SK-N-SH (cell line): ENCODE measurements at regions not wholly inside any gene's neighbourhood (a gene's known extent, or its start where the extent isn't known, plus 50 kb on each side); places are given as distances from the start of the nearest gene placed in this dataset.

Experiments
- CTCF ChIP-seq: fragments of 200-600 bp; sonication (generic); IDR thresholded peaks from 2 replicates; pipeline ENCODE4 v1.6.1; 2017; ENCODE audit warnings: antibody characterized with exemption, mild to moderate bottlenecking, moderate library complexity
- EZH2phosphoT487 ChIP-seq: fragments of 200-600 bp; sonication (generic); IDR thresholded peaks from 2 replicates; pipeline ENCODE4 v1.6.1; 2017; ENCODE audit warnings: low read depth, mixed run types, mild to moderate bottlenecking, antibody characterized with exemption, moderate library complexity, borderline replicate concordance
- FOXM1 ChIP-seq: IDR thresholded peaks from 2 replicates; pipeline ENCODE4 v1.4.0; 2012; ENCODE audit warnings: low read depth, mild to moderate bottlenecking
- TF ChIP-seq, protein P1 (sequence below): fragments of 150-350 bp; IDR thresholded peaks from 2 replicates; pipeline ENCODE4 v1.6.1; 2016; ENCODE audit warnings: mild to moderate bottlenecking, low read depth, low read length

DNA sequence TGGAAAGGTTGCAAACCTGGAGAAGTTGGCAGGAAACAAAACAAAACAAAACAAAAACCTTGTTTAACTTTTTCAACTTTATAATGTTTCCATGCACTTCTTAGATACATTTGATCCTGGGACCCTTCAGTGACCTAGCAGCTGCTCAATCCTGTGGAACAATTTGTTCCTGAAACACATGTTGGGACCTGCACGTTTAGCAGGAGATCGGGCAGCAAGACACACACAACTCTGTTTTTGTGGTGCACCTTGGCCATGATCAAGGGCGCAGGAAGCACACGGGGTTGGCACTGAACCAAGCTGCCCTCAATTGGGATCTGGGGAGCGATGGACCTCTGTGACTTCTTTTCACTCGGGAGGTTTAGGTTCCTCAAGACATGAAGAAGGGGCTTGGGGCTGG, 268.7 kb downstream of the LOXHD1 start:
- TF ChIP-seq FOXM1 = no peak
- TF ChIP-seq EZH2phosphoT487 = no peak
- no peak for TF ChIP-seq CTCF
- TF ChIP-seq, protein P1, sequence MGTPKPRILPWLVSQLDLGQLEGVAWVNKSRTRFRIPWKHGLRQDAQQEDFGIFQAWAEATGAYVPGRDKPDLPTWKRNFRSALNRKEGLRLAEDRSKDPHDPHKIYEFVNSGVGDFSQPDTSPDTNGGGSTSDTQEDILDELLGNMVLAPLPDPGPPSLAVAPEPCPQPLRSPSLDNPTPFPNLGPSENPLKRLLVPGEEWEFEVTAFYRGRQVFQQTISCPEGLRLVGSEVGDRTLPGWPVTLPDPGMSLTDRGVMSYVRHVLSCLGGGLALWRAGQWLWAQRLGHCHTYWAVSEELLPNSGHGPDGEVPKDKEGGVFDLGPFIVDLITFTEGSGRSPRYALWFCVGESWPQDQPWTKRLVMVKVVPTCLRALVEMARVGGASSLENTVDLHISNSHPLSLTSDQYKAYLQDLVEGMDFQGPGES = no peak
